Fibroblast of skin of scalp (primary cell): ENCODE measurements at regions not wholly inside any gene's neighbourhood (a gene's known extent, or its start where the extent isn't known, plus 50 kb on each side); places are given as distances from the start of the nearest gene placed in this dataset.

ENCODE experiments used
- DNase-seq: peaks from one replicate; pipeline ENCODE4 v3.0.0-alpha.2; 2013

GRCh38 chr2:196537311-196537710 is 102.2 kb upstream of the CCDC150 start:
- no peak for DNase-seq

DNA sequence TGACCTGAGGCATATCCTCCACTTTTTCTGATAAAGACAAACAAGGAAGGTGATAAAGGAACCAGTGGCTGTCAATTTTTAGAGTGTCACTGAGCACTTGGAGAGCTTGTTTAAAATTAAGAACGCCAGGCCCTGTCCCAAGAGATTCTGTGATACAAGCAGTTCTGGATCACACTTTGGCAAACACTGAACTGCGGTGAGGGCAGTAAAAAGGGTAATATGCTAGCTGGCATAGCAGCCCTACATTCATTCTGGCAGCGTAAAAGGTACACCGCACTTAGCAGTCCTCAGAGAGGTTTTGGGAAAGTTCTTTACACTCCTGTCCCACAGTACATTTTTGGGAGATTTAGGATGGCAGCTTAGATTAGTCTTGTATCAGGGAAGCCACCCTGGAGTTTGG is 101.3 kb upstream of the CCDC150 start:
- no peak for DNase-seq

GRCh38 chr2:196538646-196539045 is 100.9 kb upstream of the CCDC150 start:
- DNase-seq = no peak

DNA sequence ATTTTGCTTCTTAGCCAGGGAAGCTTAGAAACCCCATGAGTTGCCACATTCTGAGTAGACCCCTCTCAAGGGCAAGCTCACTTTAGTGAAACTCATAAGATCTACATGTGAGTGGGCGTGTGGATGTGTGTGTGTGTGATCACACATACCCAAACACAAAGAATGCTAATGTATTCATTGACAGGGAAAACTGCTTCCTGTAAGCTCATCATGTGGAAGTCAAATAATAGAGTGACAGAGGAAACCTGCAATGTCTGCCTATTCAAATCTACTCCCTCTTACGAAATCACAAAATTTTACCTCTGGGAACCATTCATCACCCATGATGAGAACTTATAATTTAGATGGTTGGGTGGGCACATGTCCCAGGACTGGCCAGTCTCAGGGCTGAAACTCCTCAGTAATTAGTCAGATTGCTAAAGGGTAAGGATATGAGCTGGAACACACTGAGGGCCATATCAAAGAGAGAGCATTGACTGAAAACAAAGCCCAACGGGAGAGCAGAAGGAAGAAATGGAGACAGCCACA is 94.5 kb upstream of the CCDC150 start:
- DNase-seq = no peak

GRCh38 chr2:196546151-196546919 is 93.2 kb upstream of the CCDC150 start:
- DNase-seq = no peak

GRCh38 chr2:196549052-196549451 is 90.5 kb upstream of the CCDC150 start:
- no peak for DNase-seq

DNA sequence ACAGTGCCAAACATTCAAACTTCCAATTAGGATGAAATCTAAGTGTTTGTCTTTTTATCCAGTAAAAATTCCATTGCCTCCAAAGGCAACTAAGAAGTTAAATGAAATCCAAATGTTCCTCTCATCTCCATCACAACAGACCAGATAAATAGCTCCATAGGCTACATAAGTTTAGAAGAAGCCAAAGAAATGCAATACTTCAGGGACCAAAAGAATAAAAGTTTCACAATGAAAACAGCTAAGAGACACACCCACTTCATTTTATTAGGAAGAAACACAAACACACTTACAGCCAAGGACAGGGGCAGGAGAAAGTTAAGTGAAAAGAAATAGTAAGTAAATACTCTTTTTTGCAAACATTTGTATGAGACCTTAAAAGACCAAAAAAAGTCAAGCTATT is 88.5 kb upstream of the CCDC150 start:
- DNase-seq = no peak

GRCh38 chr2:196555161-196555560 is 84.4 kb upstream of the CCDC150 start:
- DNase-seq = no peak

GRCh38 chr2:196555726-196556125 is 83.8 kb upstream of the CCDC150 start:
- DNase-seq = no peak

DNA sequence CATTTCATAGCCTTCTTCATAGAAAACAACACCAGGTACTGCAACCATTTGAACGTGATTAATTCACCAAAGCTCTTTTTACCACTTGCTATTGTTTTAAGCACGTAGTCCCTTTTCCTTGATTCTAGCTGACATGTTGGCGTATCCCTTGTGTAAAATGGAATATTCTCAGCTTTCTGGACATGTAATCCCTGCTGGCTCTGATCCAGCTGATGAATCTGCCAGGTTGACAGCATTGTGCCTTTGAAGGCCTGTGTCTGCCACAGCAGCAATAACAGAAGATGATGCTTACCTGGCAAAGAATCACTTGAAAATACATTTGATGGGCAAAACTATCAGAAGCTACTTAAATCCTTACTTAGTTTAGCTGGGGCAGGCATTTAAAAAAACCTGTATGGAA is 81.0 kb upstream of the CCDC150 start:
- DNase-seq = no peak

DNA sequence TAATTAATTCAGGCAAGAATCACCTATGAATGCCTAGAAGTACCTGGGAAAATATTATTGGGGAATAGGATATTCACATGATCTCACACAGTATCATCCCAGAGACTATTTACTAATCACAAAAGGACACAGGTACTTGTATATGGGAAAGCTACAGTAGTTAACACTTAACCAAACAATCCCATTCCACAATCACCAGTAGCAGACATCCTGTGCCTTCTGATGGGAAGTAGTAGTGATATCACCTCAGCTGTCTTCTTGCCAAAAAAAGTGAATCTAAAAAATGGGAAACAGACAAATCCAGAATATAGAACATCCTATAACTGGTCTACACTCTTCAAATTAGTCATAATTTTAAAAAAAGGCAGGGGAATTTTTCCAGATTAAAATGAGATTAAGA is 75.6 kb upstream of the CCDC150 start:
- no peak for DNase-seq

GRCh38 chr2:196565106-196565765 is 74.3 kb upstream of the CCDC150 start:
- DNase-seq = no peak

DNA sequence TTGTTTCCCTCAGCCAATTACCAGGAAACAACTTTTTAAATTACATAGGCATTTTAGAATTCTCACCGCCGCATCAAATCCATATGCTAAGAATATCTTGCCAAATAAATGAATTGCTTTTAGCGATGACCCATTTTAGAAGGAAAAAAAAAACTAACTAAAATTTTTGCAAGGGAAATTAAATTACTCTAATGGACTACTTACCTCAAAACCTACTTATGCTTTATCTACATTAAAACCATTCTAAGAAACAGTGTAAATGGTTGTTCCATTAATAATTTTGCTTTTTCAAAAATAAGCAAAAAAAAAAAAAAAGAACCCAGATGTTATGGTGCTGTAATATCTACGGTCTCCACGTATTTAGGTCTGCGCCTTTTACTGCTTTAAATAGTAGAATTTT is 73.5 kb upstream of the CCDC150 start:
- no peak for DNase-seq

- DNase-seq = no peak
Measured at GRCh38 chr2:196566961-196567666, 72.4 kb upstream of the CCDC150 start.

DNA sequence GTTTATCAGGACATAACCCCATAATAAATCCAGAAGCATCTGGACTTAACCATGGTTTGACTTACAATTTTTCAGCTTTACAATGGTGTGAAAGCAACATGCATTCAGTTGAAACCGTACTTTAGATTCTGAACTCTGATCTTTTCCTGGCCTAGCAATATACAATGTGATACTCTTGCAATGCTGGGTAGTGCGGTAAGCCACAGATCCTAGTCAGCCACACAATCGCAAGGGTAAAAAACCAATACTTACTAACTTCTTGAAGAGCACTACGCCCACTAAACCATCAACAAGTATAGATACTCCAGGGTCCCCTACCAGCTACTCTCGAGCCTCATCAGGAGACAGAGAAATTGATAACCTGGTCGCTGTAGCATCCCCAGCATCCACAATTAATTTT is 71.0 kb upstream of the CCDC150 start:
- DNase-seq = no peak

DNA sequence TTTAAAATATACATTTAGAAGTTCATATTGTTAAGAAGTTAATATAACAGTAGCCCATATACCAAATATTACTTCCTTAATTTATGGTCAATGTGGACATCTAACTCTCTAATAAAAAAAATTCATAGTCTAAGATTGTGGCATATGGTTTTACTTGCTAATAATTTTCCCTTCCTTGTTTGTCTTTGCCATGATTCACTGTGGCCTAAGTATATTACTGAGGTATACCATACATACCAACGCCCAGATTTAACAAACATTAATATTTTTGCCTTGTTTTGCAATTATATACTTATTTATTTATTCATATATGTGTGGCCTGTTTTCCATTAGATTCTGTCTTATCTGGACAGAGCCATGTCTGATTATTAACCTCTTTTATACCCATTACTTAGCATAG is 54.6 kb upstream of the CCDC150 start:
- DNase-seq = no peak

- DNase-seq = peak; percentile 90
Measured at GRCh38 chr2:196586511-196586991, 53.0 kb upstream of the CCDC150 start.

DNA sequence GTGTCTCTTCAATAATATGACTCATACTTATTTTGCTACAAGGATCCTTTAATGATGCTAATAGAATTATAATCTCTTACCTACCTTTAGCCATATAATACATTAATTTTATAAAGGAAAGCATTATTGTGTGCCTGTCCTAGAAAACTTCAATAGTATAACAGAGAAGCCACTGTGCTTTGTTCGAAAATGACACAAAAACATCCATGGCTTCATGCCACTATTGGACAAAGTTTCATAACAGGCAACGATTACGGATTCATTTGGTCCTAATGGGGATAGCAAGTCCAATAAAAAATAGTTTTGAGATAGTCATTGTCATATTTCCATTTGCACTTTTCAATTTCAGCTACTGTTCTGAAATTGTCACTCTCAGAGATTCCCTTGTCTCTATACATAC is 52.5 kb upstream of the CCDC150 start:
- DNase-seq = no peak

GRCh38 chr2:196587739-196588138 is 51.8 kb upstream of the CCDC150 start:
- no peak for DNase-seq

- DNase-seq = no peak
Measured at GRCh38 chr2:196589419-196589818, 50.1 kb upstream of the CCDC150 start.
